NB4 (cell line): ENCODE measurements at regions not wholly inside any gene's neighbourhood (a gene's known extent, or its start where the extent isn't known, plus 50 kb on each side); places are given as distances from the start of the nearest gene placed in this dataset.

Source experiments
- DNase-seq: peaks from one replicate; pipeline ENCODE4 v3.0.0; 2010; ENCODE audit warnings: low read depth
- H3K4me3 ChIP-seq: one replicate; pipeline ENCODE4 v1.5.1; 2011; ENCODE audit warnings: mild to moderate bottlenecking, low read depth, low read length, moderate library complexity
- CTCF ChIP-seq: IDR thresholded peaks from one replicate; pipeline ENCODE4 v1.5.1; 2012; ENCODE audit warnings: low read depth, low read length
- MAX ChIP-seq: IDR thresholded peaks from 2 replicates; pipeline ENCODE4 v1.6.1; 2011; ENCODE audit warnings: low read depth, low read length
- MYC ChIP-seq: IDR thresholded peaks from 2 replicates; pipeline ENCODE4 v1.6.1; 2011; ENCODE audit warnings: low read depth, low read length
- POLR2A ChIP-seq: IDR thresholded peaks from 2 replicates; pipeline ENCODE4 v1.6.1; 2011; ENCODE audit warnings: mild to moderate bottlenecking; ENCODE audit not compliant: insufficient read length; ENCODE audit errors: extremely low read depth

- no peak overlapping the region for H3K4me3 ChIP-seq
- DNase-seq, result no peak
- TF ChIP-seq MAX (no peak), POLR2A (no peak), MYC (no peak), CTCF (no peak)
Measured at GRCh38 chr9:34793428-34793827, 83.5 kb upstream of the CCL21 start.

DNA sequence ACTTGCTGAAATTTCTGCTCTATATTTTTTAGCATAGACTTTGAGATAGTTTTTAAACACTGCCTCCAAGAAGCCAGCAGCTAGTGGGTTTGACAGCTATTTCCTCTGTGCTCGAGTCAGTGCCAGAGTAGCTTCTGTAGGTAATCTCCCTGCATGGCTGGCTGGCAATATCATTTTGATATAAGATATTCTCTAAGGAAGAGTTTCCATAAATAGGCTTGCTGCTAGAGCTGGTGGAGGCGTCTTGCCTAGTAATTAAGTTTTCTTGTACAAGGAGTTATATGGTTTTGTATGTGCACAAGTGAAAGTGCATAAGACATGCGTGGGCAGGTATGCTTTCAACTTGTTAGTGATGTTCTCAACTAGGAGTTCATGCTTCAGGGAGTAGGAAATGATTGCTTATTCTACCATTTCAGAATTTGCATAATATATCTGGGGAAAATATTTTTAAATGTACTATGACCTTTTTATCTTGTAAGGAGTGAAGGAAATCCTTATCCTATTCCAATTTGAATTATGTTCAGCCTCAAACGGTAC is 74.1 kb upstream of the CCL21 start:
- no peak for TF ChIP-seq CTCF
- TF ChIP-seq POLR2A, result no peak
- no peak for TF ChIP-seq MYC
- no peak for TF ChIP-seq MAX
- no peak for DNase-seq
- H3K4me3 ChIP-seq, result no peak overlapping the region

GRCh38 chr9:34782372-34782771 is 72.4 kb upstream of the CCL21 start:
- no peak for TF ChIP-seq MAX
- no peak for TF ChIP-seq POLR2A
- no peak for TF ChIP-seq MYC
- TF ChIP-seq CTCF, result no peak
- DNase-seq, result no peak
- H3K4me3 ChIP-seq, result no peak overlapping the region

- no peak overlapping the region for H3K4me3 ChIP-seq
- peak; percentile 96 for DNase-seq
- TF ChIP-seq CTCF (no peak), MAX (no peak), MYC (no peak; the same call in 1 of the 2 replicates), POLR2A (no peak)
Measured at GRCh38 chr9:34777666-34778065, 67.7 kb upstream of the CCL21 start.

- TF ChIP-seq MYC, result no peak
- no peak for TF ChIP-seq MAX
- no peak for TF ChIP-seq POLR2A
- no peak for TF ChIP-seq CTCF
- H3K4me3 ChIP-seq, result no peak overlapping the region
Measured at GRCh38 chr9:34773955-34774354, 64.0 kb upstream of the CCL21 start.

More at GRCh38 chr9:34773955-34774354, 64.0 kb upstream of the CCL21 start:
- DNase-seq, result no peak
